Activated naive CD8-positive, alpha-beta T cell treated with anti-CD3 and anti-CD28 coated beads, Interleukin-2, amount 50 U/mL, for 16 hours (primary cell): ENCODE measurements at regions not wholly inside any gene's neighbourhood (a gene's known extent, or its start where the extent isn't known, plus 50 kb on each side); places are given as distances from the start of the nearest gene placed in this dataset.
"Not testable (repeated sequence)": the region's sequence is repeated elsewhere in the genome, so short reads cannot be mapped to it uniquely, and the experiment has no call there.

Source experiments
- DNase-seq: peaks from one replicate; pipeline ENCODE4 v3.0.0-alpha.2; 2020; ENCODE audit warnings: low read depth, low spot score

DNA sequence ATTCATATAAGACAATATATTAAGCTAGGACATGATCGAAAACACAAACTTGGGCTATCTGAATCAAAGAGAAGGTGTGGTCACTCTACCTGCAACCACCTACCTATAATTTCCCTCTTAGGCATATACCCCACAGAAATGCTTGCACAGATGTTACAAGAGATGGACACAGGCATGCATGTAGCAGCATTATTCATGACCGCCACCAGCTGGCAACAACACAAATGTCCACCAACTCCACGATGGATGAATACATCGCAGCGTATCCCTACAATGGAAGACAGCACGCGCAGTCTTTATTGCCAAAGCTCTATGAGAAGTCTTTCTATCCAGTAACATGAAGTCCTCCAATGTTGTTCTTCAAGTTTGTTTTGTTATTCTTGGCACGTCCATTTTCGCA is 90.8 kb downstream of the ARL4C start:
- no peak for DNase-seq

DNA sequence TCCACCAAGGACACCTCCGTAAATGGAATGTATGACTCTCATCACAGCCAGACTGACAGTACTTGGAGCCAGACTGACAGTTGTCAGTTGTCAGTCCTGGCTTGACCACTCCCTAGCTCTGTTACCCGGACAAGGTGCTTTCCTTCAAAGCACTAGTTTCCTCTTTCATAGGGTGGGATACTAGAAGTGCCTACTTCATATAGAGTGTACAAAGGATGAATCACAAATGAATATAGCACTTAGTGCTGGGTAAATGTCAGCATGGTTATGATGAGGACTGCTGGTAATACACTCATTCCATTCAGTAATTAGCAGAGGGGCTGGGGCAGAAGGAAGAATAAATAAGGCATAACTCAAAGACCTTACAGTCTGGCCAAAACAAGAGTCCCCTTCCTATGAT is 91.4 kb downstream of the ARL4C start:
- DNase-seq: no peak

DNA sequence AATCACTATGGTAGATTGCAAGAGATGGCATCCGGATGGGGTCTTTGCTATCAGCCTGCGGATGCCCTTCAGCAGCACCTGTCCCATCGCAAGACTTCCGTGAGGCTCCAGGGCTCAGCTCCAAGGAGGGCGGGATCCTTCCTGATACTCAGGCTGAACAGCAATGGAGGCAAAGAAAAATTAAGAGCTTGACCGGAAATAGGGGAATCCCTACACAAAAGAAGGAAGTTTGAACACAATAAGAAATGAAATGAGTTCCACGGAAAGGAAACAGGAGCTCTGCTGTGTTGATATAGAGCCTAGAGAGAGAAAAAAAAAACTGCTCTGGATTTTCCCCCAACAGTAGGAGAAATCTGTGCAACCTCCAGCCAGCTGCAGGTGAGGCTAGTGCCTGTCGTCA is 91.9 kb downstream of the ARL4C start:
- no peak for DNase-seq

- no peak for DNase-seq
Measured at GRCh38 chr2:234403751-234404150, 93.1 kb downstream of the ARL4C start.

DNA sequence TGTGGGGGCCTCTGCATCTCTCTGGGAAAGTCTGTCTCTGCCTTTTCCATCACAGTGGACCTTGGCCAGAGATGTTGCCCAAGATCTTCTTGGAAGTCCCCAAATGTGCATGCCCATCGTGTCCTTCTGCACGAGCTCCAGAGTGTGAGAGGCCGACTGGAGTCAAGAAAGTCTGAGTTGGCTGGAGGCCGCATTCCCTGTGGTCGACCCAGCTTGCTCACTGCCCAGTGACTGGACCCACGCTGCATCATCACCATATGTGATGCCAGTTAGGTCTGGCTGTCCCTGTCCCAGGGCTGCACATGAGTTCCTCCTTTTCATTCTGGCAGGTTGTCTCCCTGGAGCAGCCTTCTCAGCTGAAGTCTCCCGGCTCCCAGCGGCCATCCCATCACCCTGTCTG is 93.8 kb downstream of the ARL4C start:
- DNase-seq: no peak

DNA sequence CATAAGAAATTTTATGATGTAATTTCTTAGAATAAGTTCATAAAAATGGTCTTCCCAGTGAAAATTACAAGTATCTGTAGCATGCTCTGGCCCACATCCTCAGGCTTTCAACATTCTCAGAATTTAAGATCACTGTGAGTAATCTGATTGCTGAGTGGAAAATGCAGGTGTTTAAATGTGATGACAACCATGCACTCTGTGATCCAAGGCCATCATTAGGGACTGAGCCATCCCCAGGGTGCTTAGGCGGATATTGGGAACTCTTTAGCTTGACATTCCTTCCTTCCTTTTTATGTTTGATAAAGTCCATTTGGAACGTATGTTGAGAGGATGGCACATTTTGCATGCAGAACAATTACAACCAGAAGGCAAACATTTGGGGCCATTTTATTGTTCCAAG is 95.5 kb downstream of the ARL4C start:
- no peak for DNase-seq

- no peak for DNase-seq
Measured at GRCh38 chr2:234399451-234400246, 97.2 kb downstream of the ARL4C start.

- no peak for DNase-seq
Measured at GRCh38 chr2:234398531-234398930, 98.3 kb downstream of the ARL4C start.

- no peak for DNase-seq
Measured at GRCh38 chr2:234395891-234396420, 100.9 kb downstream of the ARL4C start.

GRCh38 chr2:234394450-234394849 is 102.4 kb downstream of the ARL4C start:
- no peak for DNase-seq

- DNase-seq: no peak
Measured at GRCh38 chr2:234393354-234393753, 103.5 kb downstream of the ARL4C start.

DNA sequence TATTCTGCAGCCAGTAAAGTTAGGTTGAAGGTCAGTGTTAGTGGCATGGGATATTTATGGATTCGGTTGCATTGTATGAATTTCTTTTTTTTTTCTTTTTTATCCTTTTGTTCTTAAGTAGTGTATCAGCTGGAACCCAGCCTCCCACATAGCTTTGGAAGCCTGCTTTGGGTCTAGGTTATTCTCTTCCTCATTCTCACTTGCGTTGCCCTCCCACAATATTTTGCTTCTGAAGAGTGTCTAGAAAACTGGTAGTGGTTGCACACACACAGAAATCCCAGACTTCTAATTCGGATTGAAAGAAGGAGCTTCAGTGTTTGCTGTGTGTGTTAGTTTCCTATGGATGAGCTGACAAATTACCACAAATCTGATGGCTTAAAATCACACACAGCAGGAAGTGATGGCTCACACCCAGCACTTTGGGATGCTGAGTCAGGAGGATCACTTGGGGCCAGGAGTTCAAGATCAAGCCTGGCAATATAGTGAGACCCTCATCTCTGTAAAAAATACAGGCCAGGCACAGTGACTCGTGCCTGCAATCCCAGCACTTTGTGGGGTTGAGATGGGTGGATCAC is 104.8 kb downstream of the ARL4C start:
- DNase-seq: no peak

DNA sequence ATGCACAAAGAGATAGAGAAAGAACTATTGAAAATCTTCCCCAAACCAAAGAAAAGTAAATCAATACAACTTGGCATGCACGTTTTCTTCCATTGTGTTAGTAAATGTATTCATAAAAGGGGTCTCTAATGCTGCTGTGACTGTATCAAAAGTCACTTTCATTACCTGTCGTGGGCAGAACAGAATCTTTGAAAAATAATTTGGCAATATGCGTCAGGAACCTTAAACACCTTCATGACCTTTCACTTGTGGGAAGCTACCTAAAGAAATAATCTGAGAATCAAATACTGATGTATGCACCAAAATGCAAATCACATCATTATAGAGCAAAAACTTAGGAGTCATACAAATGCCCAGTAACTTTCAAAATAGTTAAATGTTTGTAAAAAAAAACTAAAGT is 105.3 kb downstream of the ARL4C start:
- DNase-seq: no peak

DNA sequence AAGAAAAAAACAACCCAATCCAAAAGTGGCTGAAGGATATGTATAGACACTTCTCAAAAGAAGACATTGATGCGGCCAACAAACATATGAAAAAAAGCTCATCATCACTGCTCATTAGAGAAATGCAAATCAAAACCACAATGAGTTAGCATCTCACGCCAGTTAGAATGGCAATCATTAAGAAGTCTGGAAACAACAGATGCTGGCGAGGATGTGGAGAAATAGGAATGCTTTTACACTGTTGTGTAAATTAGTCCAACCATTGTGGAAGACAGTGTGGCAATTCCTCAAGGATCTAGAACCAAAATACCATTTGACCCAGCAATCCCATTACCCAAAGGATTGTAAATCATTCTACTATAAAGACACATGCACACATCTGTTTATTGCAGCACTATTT is 107.2 kb downstream of the ARL4C start:
- not testable (repeated sequence) for DNase-seq

DNA sequence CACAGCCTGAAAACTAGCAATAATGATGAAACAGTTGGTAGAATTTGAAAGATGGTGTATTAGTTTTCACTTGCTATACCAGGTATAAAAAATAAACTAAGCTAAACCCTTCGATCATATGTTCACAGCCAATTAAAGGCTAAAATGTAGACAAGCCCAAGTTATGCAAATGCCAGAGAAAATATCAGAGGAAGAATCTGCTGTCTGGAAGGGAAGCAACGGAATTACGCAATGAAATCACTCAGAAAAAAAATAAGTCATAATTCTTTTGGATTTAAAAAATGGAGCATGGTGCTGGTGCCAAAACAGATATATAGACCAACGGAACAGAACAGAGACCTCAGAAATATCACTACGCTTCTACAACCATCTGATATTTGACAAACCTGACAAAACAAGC is 108.3 kb downstream of the ARL4C start:
- DNase-seq: no peak

DNA sequence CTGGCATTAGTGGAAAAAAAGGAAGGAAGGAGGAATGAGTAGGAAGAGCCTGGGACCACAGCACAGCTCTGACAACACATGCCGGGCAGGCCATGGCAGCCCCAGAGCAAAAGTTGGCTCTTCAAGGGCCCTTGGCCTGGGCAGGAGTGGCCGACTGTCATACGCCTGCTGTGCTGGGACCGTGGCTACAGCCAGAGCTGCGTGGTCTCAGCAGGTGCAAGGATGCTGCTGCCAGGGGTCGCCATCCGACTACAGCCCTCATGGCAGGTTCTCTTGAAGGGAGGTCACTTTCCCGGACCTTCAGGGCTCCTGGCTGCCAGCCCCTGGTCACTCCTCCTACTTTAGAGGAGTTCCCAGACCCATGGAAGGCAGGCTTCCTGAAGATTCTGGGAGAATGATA is 109.9 kb downstream of the ARL4C start:
- DNase-seq: no peak

GRCh38 chr2:234382131-234382530 is 114.8 kb downstream of the ARL4C start:
- DNase-seq: no peak

- DNase-seq: not testable (repeated sequence)
Measured at GRCh38 chr2:234378958-234379357, 117.9 kb downstream of the ARL4C start.

DNA sequence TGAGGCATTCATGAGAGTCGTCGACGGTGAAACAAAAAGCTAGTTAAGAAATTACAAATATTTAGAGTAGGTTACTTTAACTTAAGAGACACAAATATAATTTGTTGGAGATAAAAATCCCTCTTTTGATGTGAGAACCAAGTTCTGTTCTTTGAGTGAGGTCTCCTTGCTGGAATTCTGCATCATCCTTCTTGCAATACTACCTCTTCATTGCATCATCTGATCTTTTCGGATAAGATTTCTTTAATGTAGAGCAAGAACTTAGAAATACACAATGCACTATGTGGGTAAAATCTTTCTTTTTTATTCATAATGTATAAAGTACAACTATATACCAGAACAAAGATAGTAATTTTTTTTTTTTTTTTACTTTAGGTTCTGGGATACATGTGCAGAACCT is 118.4 kb downstream of the ARL4C start:
- DNase-seq: no peak

- no peak for DNase-seq
Measured at GRCh38 chr2:234377761-234378391, 119.0 kb downstream of the ARL4C start.

GRCh38 chr2:234376229-234376628 is 120.7 kb downstream of the ARL4C start:
- no peak for DNase-seq

DNA sequence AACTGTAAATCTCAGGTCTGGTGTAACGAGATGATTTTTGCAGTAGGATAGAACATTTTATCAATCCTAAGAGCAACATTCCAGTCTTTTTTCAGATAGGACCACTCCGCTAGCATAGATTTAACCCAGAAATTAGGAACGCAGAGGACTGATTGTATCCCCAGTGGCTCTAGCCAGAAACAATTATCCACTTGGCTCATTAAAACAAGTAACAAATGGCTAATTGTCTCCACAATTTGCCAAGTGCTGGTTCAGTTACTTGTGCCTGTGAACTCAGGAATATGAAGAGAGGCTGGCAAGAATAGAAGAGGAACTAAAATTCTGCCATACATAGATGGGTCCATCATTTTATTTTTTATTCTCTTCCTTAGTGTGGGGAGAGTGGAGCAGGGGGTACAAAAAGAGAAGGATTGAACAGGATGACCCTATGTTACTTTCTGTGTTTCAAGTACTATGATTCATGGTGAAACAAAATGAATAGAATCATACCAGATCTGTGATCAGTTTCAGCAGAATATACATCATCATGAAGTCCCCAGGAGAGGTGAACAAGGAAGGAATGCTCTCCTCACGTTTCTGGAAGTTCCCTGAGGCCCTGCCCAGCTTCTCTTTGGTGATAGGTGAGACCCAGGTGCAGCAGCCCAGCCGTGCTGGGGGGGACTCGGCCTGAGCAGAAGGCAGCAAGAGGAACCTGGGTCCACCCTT is 121.6 kb downstream of the ARL4C start:
- DNase-seq: no peak
